Body of pancreas (tissue), 4 donors: ENCODE measurements at regions not wholly inside any gene's neighbourhood (a gene's known extent, or its start where the extent isn't known, plus 50 kb on each side); places are given as distances from the start of the nearest gene placed in this dataset.

Source experiments
- ATAC-seq: fragments of 150-250 bp; one replicate; pipeline ENCODE4 v1.9.1; 2016
- DNase-seq, 4 donors: peaks; one replicate each; pipeline ENCODE4 v3.0.0-alpha.2; 2019
- H3K27ac ChIP-seq, 4 donors: fragments of 200-600 bp; sonication (generic); 1 replicate in 3 of 4; 2 replicates in 1 of 4; pipeline versions ENCODE4 v1.5.1 to v1.6.1; 2016 to 2019; ENCODE audit warnings: mild to moderate bottlenecking in 1 of 4, mixed read lengths in 1 of 4, moderate library complexity in 1 of 4
- H3K27me3 ChIP-seq, 2 donors: fragments of 200-600 bp; sonication (generic); one replicate each; pipeline ENCODE4 v1.6.0; 2016; ENCODE audit warnings: mild to moderate bottlenecking in 1 of 2
- H3K36me3 ChIP-seq, 2 donors: fragments of 200-600 bp; sonication (generic); replicated peaks in 1 of 2; 2 replicates each; pipeline ENCODE4 v1.5.1; 2016; ENCODE audit warnings: low read depth in 2 of 2; ENCODE audit not compliant: insufficient read depth in 1 of 2
- H3K4me1 ChIP-seq: fragments of 200-600 bp; sonication (generic); one replicate; pipeline ENCODE4 v1.6.0; 2016
- H3K4me3 ChIP-seq, 2 donors: fragments of 200-600 bp; sonication (generic); 1 replicate in 1 of 2; 2 replicates in 1 of 2; pipeline ENCODE4 v1.5.1; 2016 to 2019
- H3K9me3 ChIP-seq, 3 donors: fragments of 200-600 bp; sonication (generic); 1 replicate in 2 of 3; 2 replicates in 1 of 3; pipeline ENCODE4 v1.5.1; 2016
- POLR2A ChIP-seq, 3 donors: fragments of 450-650 bp; IDR thresholded peaks; one replicate each; pipeline ENCODE4 v1.6.1; 2016; ENCODE audit warnings: antibody characterized with exemption in 3 of 3, mild to moderate bottlenecking in 2 of 3
- WGBS, 2 donors: methylation state at CpG; one replicate each; pipeline ENCODE4 v1.1.5; 2017; 5-methylcytosine and 5-hydroxymethylcytosine counted together
- intact Hi-C: fragments of 100-400 bp; cut with DNase I; formaldehyde crosslinking; loops from one replicate; pipeline ENCODE4 v1.15.1; 2023
- TF ChIP-seq, protein P1 (sequence below), 7 experiments: fragments of 450-650 bp in 4 of 7; fragments of 200-600 bp in 3 of 7; sonication (generic) in 3 of 7; IDR thresholded peaks; one replicate each; pipeline ENCODE4 v1.5.1; 2016 to 2019; ENCODE audit warnings: antibody characterized with exemption in 7 of 7

DNA sequence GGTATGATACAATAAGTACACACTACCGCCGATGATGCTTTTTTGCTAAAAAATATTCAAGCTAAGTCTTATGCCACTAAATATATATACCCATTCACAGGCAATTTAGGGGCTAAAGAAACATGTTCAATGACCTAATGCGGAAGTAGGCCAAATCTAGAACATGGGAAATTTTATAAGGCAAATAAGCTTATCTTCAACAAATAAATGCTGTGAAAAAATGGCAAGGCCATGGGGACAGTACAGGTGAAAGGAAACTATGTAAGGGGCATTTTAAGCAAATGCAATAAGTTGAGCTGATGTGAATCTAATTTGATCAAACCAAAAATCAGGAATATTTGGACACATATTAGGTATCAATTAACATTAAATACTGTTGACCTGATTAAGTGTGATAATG is 339.5 kb upstream of the EDIL3 start:
- intact Hi-C loops, result no loop called here
- H3K9me3 ChIP-seq, result peaks cover 0 to 7% (median 0%) of the 10 kb centered on the region in 3 donors
- H3K4me1 ChIP-seq, result no peaks in the 10 kb centered on the region
- no peaks in the 10 kb centered on the region for H3K27me3 ChIP-seq
- peak; percentile 40 for ATAC-seq
- WGBS, 2 donors, result 53 to 68% methylated on average over 3 of the region's 3 CpGs
- H3K27ac ChIP-seq, result no peak overlapping the region
- TF ChIP-seq POLR2A (IDR thresholded peaks at IDR 0.05), result no peak
- TF ChIP-seq, protein P1, sequence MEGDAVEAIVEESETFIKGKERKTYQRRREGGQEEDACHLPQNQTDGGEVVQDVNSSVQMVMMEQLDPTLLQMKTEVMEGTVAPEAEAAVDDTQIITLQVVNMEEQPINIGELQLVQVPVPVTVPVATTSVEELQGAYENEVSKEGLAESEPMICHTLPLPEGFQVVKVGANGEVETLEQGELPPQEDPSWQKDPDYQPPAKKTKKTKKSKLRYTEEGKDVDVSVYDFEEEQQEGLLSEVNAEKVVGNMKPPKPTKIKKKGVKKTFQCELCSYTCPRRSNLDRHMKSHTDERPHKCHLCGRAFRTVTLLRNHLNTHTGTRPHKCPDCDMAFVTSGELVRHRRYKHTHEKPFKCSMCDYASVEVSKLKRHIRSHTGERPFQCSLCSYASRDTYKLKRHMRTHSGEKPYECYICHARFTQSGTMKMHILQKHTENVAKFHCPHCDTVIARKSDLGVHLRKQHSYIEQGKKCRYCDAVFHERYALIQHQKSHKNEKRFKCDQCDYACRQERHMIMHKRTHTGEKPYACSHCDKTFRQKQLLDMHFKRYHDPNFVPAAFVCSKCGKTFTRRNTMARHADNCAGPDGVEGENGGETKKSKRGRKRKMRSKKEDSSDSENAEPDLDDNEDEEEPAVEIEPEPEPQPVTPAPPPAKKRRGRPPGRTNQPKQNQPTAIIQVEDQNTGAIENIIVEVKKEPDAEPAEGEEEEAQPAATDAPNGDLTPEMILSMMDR (IDR thresholded peaks at IDR 0.05), result no peak
- DNase-seq, result no peak
- H3K4me3 ChIP-seq, result no peak overlapping the region
- H3K36me3 ChIP-seq, result no peaks in the 10 kb centered on the region

DNA sequence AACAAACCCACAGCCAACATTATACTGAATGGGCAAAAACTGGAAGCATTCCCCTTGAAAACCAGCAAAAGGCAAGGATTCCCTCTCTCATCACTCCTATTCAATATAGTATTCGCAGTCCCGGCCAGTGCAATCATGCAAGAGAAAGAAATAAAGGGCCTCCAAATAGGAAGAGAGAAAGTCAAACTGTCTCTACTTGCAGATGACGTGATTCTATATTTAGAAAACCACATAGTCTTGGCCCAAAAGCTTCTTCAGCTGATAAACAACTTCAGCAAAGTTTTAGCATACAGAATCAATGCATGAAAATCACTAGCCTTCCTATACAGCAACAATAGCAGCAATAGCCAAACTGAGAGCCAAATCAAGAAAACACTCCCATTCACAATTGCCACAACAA is 333.7 kb upstream of the EDIL3 start:
- Histone ChIP-seq H3K36me3 (no peaks in the 10 kb centered on the region), H3K4me3 (no peak overlapping the region), H3K27ac (no peak overlapping the region), H3K4me1 (no peaks in the 10 kb centered on the region), H3K27me3 (no peaks in the 10 kb centered on the region), H3K9me3 (peaks cover 0 to 7% (median 0%) of the 10 kb centered on the region in 3 donors)
- intact Hi-C loops, result no loop called here
- ATAC-seq (no peak), DNase-seq (no peak)
- no peak for TF ChIP-seq POLR2A (IDR thresholded peaks at IDR 0.05)
- TF ChIP-seq, protein P1 (IDR thresholded peaks at IDR 0.05), result no peak
- WGBS, 2 donors, result 81 to 84% methylated on average over 3 of the region's 3 CpGs

DNA sequence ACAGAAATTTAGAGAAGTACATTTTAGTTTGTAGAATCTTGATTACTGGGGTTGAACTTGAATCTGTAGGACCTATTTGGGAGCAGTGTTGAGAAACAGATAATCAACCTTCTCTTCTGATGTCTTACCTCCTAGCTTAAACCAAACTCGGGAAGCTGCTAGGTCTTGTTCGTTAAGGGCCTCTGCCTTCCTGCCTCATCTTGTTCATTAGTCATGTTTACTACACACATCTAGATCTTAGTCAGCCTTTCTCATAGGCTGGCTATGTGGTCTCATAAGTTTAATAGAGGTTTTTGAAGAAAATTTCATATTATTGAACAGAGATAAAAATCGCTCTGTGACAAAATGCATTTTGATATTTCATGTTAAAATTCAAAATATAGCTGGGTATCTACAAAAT is 331.0 kb upstream of the EDIL3 start:
- 74 to 76% methylated on average over 3 of the region's 3 CpGs for WGBS, 2 donors
- TF ChIP-seq POLR2A (IDR thresholded peaks at IDR 0.05), result no peak
- TF ChIP-seq, protein P1 (IDR thresholded peaks at IDR 0.05), result no peak
- DNase-seq, result no peak
- ATAC-seq, result no peak
- H3K4me1 ChIP-seq, result no peaks in the 10 kb centered on the region
- no peaks in the 10 kb centered on the region for H3K36me3 ChIP-seq
- H3K27ac ChIP-seq, result no peak overlapping the region
- no peak overlapping the region for H3K4me3 ChIP-seq
- intact Hi-C loops, result no loop called here
- H3K9me3 ChIP-seq, result peaks cover 0 to 7% (median 0%) of the 10 kb centered on the region in 3 donors
- no peaks in the 10 kb centered on the region for H3K27me3 ChIP-seq

DNA sequence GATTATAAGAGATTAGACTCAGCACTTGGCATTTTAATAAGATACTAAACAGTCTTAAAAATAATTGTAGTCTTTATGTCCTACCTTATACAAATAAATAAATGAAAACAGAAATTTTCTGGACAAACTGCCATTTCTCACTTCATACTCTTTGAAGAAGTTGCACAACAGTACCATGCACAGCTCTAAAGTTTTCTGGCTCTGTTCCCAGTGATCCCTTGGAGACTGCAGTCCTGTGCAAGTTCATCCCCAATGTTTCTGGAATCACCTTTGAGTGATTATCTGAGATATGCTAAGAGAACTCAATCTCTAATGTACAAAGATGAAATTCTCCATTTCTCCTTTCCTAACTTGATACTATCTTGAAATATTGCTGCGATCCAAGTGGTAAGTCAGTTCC is 330.4 kb upstream of the EDIL3 start:
- Histone ChIP-seq H3K9me3 (peaks cover 0 to 7% (median 0%) of the 10 kb centered on the region in 3 donors), H3K27ac (no peak overlapping the region), H3K4me1 (no peaks in the 10 kb centered on the region), H3K36me3 (no peaks in the 10 kb centered on the region), H3K27me3 (no peaks in the 10 kb centered on the region), H3K4me3 (no peak overlapping the region)
- 85 to 96% methylated on average over 1 of the region's 1 CpG for WGBS, 2 donors
- DNase-seq (no peak), ATAC-seq (no peak)
- intact Hi-C loops, result no loop called here
- TF ChIP-seq POLR2A (IDR thresholded peaks at IDR 0.05), result no peak
- TF ChIP-seq, protein P1 (IDR thresholded peaks at IDR 0.05), result no peak

DNA sequence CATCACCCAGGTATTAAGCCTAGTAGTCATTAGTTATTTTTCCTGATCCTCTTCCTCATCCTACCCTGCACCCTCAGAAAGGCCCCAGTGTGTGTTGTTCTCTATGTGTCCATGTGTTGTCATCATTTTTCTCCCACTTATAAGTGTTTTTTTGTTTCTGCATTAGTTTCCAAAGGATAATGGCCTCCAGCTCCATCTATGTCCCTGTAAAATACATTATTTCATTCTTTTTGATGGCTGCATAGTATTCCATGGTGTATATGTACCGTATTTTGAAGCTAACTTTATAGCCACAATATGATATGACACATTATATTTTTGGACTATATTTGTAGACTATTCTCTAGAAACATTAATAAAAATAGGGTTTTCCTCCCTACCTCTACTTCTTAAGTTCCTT is 324.4 kb upstream of the EDIL3 start:
- DNase-seq, result no peak
- Histone ChIP-seq H3K27ac (no peak overlapping the region), H3K36me3 (no peaks in the 10 kb centered on the region), H3K4me1 (no peaks in the 10 kb centered on the region), H3K9me3 (no peaks in the 10 kb centered on the region), H3K27me3 (no peaks in the 10 kb centered on the region), H3K4me3 (no peak overlapping the region)
- intact Hi-C loops, result no loop called here
- no peak for ATAC-seq
- TF ChIP-seq, protein P1 (IDR thresholded peaks at IDR 0.05), result no peak
- TF ChIP-seq POLR2A (IDR thresholded peaks at IDR 0.05), result no peak
- WGBS, 2 donors, result 97 to 100% methylated on average over 1 of the region's 1 CpG
